Osteoblast (primary cell): ENCODE measurements at regions not wholly inside any gene's neighbourhood (a gene's known extent, or its start where the extent isn't known, plus 50 kb on each side); places are given as distances from the start of the nearest gene placed in this dataset.

ENCODE experiments used
- DNase-seq: peaks from one replicate; pipeline ENCODE4 v3.0.0; 2011; ENCODE audit warnings: low spot score, mixed read lengths; ENCODE audit not compliant: insufficient read length; ENCODE audit errors: missing footprints
- H2AFZ ChIP-seq: 2 replicates; pipeline ENCODE4 v1.6.0; 2011; ENCODE audit warnings: mild to moderate bottlenecking, low read length
- H3K27ac ChIP-seq: 2 replicates; pipeline ENCODE4 v1.5.1; 2011; ENCODE audit warnings: mild to moderate bottlenecking, low read depth, low read length, moderate library complexity
- H3K27me3 ChIP-seq: 2 replicates; pipeline ENCODE4 v1.6.0; 2012; ENCODE audit warnings: mild to moderate bottlenecking, control low read depth, inconsistent platforms, low read length, moderate library complexity; ENCODE audit not compliant: insufficient read depth
- H3K36me3 ChIP-seq: 2 replicates; pipeline ENCODE4 v1.5.1; 2011; ENCODE audit warnings: mild to moderate bottlenecking, low read length, control low read depth, moderate library complexity; ENCODE audit not compliant: insufficient read depth
- H3K4me1 ChIP-seq: 2 replicates; pipeline ENCODE4 v1.5.1; 2011; ENCODE audit warnings: mild to moderate bottlenecking, low read length, control low read depth, moderate library complexity; ENCODE audit not compliant: insufficient read depth
- H3K4me2 ChIP-seq: 2 replicates; pipeline ENCODE4 v1.6.0; 2011; ENCODE audit warnings: mild to moderate bottlenecking, low read length; ENCODE audit not compliant: insufficient read depth
- H3K4me3 ChIP-seq: fragments of 200-600 bp; sonication (generic); 3 replicates; pipeline ENCODE4 v1.5.1; 2012; ENCODE audit warnings: mild to moderate bottlenecking, low read length, inconsistent platforms; ENCODE audit not compliant: insufficient read depth
- H3K79me2 ChIP-seq: 2 replicates; pipeline ENCODE4 v1.6.0; 2012; ENCODE audit warnings: mild to moderate bottlenecking, low read length, control low read depth, inconsistent platforms; ENCODE audit not compliant: insufficient read depth
- H3K9me3 ChIP-seq: 2 replicates; pipeline ENCODE4 v1.5.1; 2011; ENCODE audit warnings: low read depth, low read length, control low read depth
- H4K20me1 ChIP-seq: 2 replicates; pipeline ENCODE4 v1.6.0; 2012; ENCODE audit warnings: mild to moderate bottlenecking, low read length, control low read depth; ENCODE audit not compliant: insufficient read depth
- CTCF ChIP-seq: IDR thresholded peaks from 2 replicates; pipeline ENCODE4 v1.5.1; 2011; ENCODE audit warnings: mild to moderate bottlenecking, low read depth, low read length, moderate library complexity; ENCODE audit errors: extremely low read depth

DNA sequence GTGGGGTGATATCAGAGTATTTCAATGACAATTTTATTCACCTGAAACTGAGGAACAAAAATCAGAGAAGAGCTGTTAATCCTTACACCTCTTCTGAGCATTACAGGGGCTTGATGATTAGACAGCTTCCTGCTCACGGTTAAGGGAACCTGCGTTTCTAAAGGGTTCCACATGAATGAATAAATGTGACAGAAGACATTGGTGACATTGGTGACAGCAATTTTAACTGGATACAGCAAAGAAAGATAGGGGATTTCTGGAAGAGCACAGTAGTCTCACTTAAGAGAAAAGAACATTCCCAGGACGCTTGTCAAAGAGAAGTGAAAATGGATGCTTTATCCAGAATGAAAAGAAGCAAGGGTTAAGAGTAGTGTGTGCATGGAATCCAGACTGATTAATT, 235.9 kb upstream of the CNTN3 start:
- no peak for TF ChIP-seq CTCF
- no peaks in the 10 kb centered on the region for H4K20me1 ChIP-seq
- no peak overlapping the region for H3K27ac ChIP-seq
- no peak for DNase-seq
- no peaks in the 10 kb centered on the region for H3K36me3 ChIP-seq
- H2AFZ ChIP-seq = no peak overlapping the region
- no peaks in the 10 kb centered on the region for H3K27me3 ChIP-seq
- H3K4me3 ChIP-seq = no peak overlapping the region
- H3K4me2 ChIP-seq = no peak overlapping the region
- peaks cover 4% of the 10 kb centered on the region for H3K9me3 ChIP-seq
- no peaks in the 10 kb centered on the region for H3K79me2 ChIP-seq
- H3K4me1 ChIP-seq = no peaks in the 10 kb centered on the region

GRCh38 chr3:74847093-74847492, 232.6 kb upstream of the CNTN3 start:
- H2AFZ ChIP-seq = no peak overlapping the region
- H3K4me1 ChIP-seq = no peaks in the 10 kb centered on the region
- TF ChIP-seq CTCF = no peak
- H3K27ac ChIP-seq = no peak overlapping the region
- no peaks in the 10 kb centered on the region for H3K79me2 ChIP-seq
- DNase-seq = no peak
- H4K20me1 ChIP-seq = no peaks in the 10 kb centered on the region
- peaks cover 4% of the 10 kb centered on the region for H3K9me3 ChIP-seq
- no peak overlapping the region for H3K4me2 ChIP-seq
- no peaks in the 10 kb centered on the region for H3K36me3 ChIP-seq
- no peak overlapping the region for H3K4me3 ChIP-seq
- H3K27me3 ChIP-seq = no peaks in the 10 kb centered on the region

DNA sequence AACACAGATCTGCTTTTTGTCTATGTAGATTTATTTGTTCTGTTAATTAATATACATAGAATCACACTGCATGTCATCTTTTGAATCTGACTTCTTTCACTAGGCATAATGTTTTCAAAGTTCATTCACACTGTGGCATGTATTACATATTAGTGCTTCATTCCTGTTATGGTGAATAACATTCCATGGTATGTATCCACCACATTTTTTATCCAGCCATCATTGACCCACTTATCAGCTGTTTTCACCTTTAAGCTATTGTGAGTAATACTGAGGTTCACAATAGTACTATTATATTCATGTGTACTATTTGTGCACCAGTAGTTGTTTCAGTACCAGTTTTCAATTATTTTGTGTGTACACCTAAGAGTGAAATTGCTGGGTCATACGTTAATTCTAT, 230.6 kb upstream of the CNTN3 start:
- Histone ChIP-seq H3K27ac (no peak overlapping the region), H3K4me2 (no peak overlapping the region), H3K79me2 (no peaks in the 10 kb centered on the region), H2AFZ (no peak overlapping the region), H3K27me3 (no peaks in the 10 kb centered on the region), H3K9me3 (no peaks in the 10 kb centered on the region), H4K20me1 (no peaks in the 10 kb centered on the region), H3K4me1 (no peaks in the 10 kb centered on the region), H3K4me3 (no peak overlapping the region), H3K36me3 (no peaks in the 10 kb centered on the region)
- DNase-seq = no peak
- no peak for TF ChIP-seq CTCF

DNA sequence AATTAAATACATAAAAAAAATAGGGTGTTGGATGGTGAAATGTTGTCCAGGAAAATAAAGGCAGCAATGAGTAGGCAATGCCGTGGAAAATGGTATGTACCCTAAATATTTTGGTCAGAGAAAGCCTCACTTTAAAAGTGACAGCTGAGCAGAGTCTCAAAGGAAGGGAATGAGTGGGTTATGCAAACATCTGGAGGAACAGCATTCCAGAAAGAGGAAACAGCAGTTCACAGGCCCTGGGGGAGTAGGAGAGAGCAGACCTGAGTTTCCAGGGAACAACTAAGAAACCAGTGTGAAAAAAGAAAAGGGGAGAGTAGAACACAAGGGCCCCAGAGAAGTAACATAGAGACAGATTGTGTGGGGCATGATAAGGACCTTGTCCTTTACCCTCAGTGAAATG, 230.0 kb upstream of the CNTN3 start:
- H3K36me3 ChIP-seq = no peaks in the 10 kb centered on the region
- no peak overlapping the region for H2AFZ ChIP-seq
- TF ChIP-seq CTCF = no peak
- H3K79me2 ChIP-seq = no peaks in the 10 kb centered on the region
- no peak overlapping the region for H3K4me3 ChIP-seq
- no peak for DNase-seq
- no peaks in the 10 kb centered on the region for H3K4me1 ChIP-seq
- no peak overlapping the region for H3K4me2 ChIP-seq
- no peaks in the 10 kb centered on the region for H4K20me1 ChIP-seq
- H3K9me3 ChIP-seq = no peaks in the 10 kb centered on the region
- H3K27me3 ChIP-seq = no peaks in the 10 kb centered on the region
- no peak overlapping the region for H3K27ac ChIP-seq
